Immature natural killer cell (primary cell): ENCODE measurements at regions not wholly inside any gene's neighbourhood (a gene's known extent, or its start where the extent isn't known, plus 50 kb on each side); places are given as distances from the start of the nearest gene placed in this dataset.

ENCODE experiments used
- DNase-seq, 3 donors: peaks; one replicate each; pipeline ENCODE4 v3.0.0; 2022; ENCODE audit warnings: mixed read lengths in 1 of 3
- H3K27ac Mint-ChIP-seq, 6 donors: one replicate each; pipeline ENCODE4 v1.8.0; 2020; ENCODE audit warnings: mixed read lengths in 6 of 6, mild to moderate bottlenecking in 5 of 6, inconsistent platforms in 4 of 6, moderate library complexity in 3 of 6
- H3K27me3 Mint-ChIP-seq, 3 donors: one replicate each; pipeline ENCODE4 v1.8.0; 2020 to 2021; ENCODE audit warnings: low read depth in 3 of 3, mild to moderate bottlenecking in 3 of 3, mixed read lengths in 3 of 3, moderate library complexity in 3 of 3, inconsistent platforms in 1 of 3
- H3K36me3 Mint-ChIP-seq, 3 donors: one replicate each; pipeline ENCODE4 v1.8.0; 2020; ENCODE audit warnings: mixed read lengths in 3 of 3, inconsistent platforms in 2 of 3, mild to moderate bottlenecking in 2 of 3
- H3K4me1 Mint-ChIP-seq, 2 donors: one replicate each; pipeline ENCODE4 v1.8.0; 2020; ENCODE audit warnings: inconsistent platforms in 2 of 2, mild to moderate bottlenecking in 2 of 2, mixed read lengths in 2 of 2, moderate library complexity in 1 of 2
- H3K4me3 Mint-ChIP-seq, 5 donors: one replicate each; pipeline ENCODE4 v1.8.0; 2020; ENCODE audit warnings: mild to moderate bottlenecking in 5 of 5, mixed read lengths in 5 of 5, inconsistent platforms in 3 of 5, moderate library complexity in 3 of 5
- H3K9me3 Mint-ChIP-seq, 6 donors: one replicate each; pipeline ENCODE4 v1.8.0; 2020; ENCODE audit warnings: mild to moderate bottlenecking in 6 of 6, mixed read lengths in 6 of 6, inconsistent platforms in 4 of 6, moderate library complexity in 3 of 6

DNA sequence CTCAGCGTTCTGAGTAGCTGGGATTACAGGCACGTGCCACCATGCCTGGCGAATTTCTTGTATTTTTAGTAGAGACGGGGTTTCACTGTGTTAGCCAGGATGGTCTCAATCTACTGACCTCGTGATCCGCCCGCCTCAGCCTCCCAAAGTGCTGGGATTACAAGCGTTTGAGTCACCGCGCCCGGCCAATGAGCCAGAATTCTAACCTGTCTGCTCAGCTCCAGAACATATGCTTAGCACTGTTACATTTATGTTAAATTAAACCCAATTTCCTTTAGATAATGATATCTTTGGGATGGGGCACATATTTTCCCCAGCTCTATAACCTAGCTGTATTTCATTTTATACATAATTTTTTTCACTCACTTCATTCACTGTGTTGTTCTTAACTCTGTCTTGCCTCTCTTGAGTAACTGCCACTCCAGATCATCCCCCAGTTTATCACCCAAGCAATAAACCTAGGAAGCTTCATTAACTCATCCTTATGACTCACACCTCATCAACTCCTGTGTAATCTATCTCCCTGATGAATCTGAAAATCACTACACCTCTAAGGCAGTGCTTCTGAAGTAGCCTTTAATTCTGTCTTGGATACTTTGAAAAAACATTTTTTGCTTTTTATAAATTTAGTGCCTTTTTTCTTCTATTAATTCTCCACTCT lies 559.7 kb upstream of the ZWINT start:
- Mint-ChIP-seq H3K4me3 (no peak overlapping the region), H3K4me1 (no peaks in the 10 kb centered on the region), H3K27me3 (peaks cover 0 to 3% (median 2%) of the 10 kb centered on the region in 3 donors), H3K27ac (no peak overlapping the region), H3K9me3 (peaks cover 11 to 66% (median 35%) of the 10 kb centered on the region in 6 donors), H3K36me3 (peaks cover 4 to 7% (median 7%) of the 10 kb centered on the region in 3 donors)
- no peak for DNase-seq

- Mint-ChIP-seq H3K36me3 (no peaks in the 10 kb centered on the region), H3K9me3 (peaks cover 9 to 35% (median 30%) of the 10 kb centered on the region in 6 donors), H3K4me3 (no peak overlapping the region), H3K4me1 (no peaks in the 10 kb centered on the region), H3K27me3 (no peaks in the 10 kb centered on the region), H3K27ac (no peak overlapping the region)
- no peak for DNase-seq
Measured at GRCh38 chr10:56912043-56912442, 551.0 kb upstream of the ZWINT start.

GRCh38 chr10:56905051-56905450 lies 544.0 kb upstream of the ZWINT start:
- no peak for DNase-seq
- H3K27ac Mint-ChIP-seq = no peak overlapping the region
- no peaks in the 10 kb centered on the region for H3K4me1 Mint-ChIP-seq
- H3K36me3 Mint-ChIP-seq = no peaks in the 10 kb centered on the region
- no peak overlapping the region for H3K4me3 Mint-ChIP-seq
- H3K27me3 Mint-ChIP-seq = no peaks in the 10 kb centered on the region
- H3K9me3 Mint-ChIP-seq = peaks cover 6 to 28% (median 19%) of the 10 kb centered on the region in 6 donors

- no peaks in the 10 kb centered on the region for H3K36me3 Mint-ChIP-seq
- H3K4me3 Mint-ChIP-seq = no peak overlapping the region
- no peaks in the 10 kb centered on the region for H3K4me1 Mint-ChIP-seq
- H3K9me3 Mint-ChIP-seq = peaks cover 12 to 30% (median 21%) of the 10 kb centered on the region in 6 donors
- H3K27ac Mint-ChIP-seq = no peak overlapping the region
- DNase-seq = no peak
- H3K27me3 Mint-ChIP-seq = no peaks in the 10 kb centered on the region
Measured at GRCh38 chr10:56902554-56902953, 541.5 kb upstream of the ZWINT start.

DNA sequence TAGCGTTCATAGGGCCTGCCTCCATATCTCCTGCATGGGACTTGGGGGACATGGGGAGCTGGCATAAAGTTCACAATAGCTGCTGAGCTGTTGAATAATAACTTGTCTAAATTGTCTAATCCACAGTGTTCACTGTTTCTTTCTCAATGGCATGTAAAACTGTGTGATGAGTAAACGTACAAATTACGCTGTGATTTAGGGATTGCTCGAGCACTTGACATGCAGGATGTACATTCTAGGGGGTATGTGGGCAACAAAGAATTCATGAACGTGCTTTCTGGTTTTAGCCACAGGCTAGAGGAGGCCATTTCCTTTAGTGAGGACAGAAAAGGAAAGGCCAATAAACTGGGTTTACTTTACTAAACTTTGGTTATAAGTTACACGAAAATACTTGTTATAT lies 534.2 kb upstream of the ZWINT start:
- DNase-seq = no peak
- Mint-ChIP-seq H3K36me3 (no peaks in the 10 kb centered on the region), H3K27me3 (no peaks in the 10 kb centered on the region), H3K4me3 (no peak overlapping the region), H3K9me3 (peaks cover 7 to 39% (median 25%) of the 10 kb centered on the region in 6 donors), H3K27ac (no peak overlapping the region), H3K4me1 (no peaks in the 10 kb centered on the region)

GRCh38 chr10:56881218-56881617 lies 520.2 kb upstream of the ZWINT start:
- no peak for DNase-seq
- Mint-ChIP-seq H3K4me1 (no peaks in the 10 kb centered on the region), H3K9me3 (peaks cover 2 to 51% (median 19%) of the 10 kb centered on the region in 6 donors), H3K36me3 (no peaks in the 10 kb centered on the region), H3K27me3 (peaks cover 0 to 2% (median 0%) of the 10 kb centered on the region in 3 donors), H3K4me3 (no peak overlapping the region), H3K27ac (no peak overlapping the region)

DNA sequence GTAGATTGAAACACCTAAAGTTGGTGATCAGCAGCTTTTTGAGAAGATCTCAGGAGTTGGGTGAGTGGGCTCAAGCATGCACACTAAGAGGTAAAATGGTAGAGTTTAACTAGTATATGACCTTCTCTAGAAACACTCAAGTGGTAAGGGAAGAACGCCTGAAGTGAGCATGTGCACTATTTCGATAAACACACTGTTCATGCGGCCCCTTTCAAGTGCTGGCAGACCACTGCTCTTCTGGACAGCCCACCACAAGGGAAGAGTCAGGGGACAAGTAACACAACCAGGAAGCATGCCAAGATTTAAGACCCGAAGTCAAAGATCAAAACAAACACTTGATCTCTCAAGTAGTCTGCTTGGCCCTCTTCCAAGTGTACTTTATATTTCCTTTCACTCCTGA lies 519.5 kb upstream of the ZWINT start:
- no peak for DNase-seq
- no peaks in the 10 kb centered on the region for H3K4me1 Mint-ChIP-seq
- no peak overlapping the region for H3K27ac Mint-ChIP-seq
- no peak overlapping the region for H3K4me3 Mint-ChIP-seq
- peaks cover 0 to 2% (median 0%) of the 10 kb centered on the region in 3 donors for H3K27me3 Mint-ChIP-seq
- H3K36me3 Mint-ChIP-seq = no peaks in the 10 kb centered on the region
- H3K9me3 Mint-ChIP-seq = peaks cover 2 to 51% (median 21%) of the 10 kb centered on the region in 6 donors

DNA sequence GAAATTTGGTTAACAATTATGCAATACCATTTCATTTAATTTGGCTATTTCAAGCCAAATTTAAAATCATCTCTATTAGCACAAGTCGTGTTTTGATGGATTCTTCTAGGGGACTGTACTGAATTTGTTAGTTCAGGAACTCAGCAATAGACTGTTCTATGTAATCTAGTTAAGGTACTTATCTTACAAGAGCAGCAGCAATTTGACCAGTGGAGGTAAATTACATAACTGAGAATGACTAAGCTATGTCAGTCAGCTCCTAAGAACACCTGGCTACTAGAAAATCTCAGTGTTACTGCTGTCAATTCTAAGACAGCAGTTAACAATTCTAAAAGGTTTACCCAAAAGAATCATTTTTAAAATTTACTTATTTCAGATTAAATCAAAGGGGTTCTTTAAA lies 513.9 kb upstream of the ZWINT start:
- H3K4me3 Mint-ChIP-seq = no peak overlapping the region
- peaks cover 0 to 4% (median 0%) of the 10 kb centered on the region in 3 donors for H3K36me3 Mint-ChIP-seq
- H3K4me1 Mint-ChIP-seq = no peaks in the 10 kb centered on the region

DNA sequence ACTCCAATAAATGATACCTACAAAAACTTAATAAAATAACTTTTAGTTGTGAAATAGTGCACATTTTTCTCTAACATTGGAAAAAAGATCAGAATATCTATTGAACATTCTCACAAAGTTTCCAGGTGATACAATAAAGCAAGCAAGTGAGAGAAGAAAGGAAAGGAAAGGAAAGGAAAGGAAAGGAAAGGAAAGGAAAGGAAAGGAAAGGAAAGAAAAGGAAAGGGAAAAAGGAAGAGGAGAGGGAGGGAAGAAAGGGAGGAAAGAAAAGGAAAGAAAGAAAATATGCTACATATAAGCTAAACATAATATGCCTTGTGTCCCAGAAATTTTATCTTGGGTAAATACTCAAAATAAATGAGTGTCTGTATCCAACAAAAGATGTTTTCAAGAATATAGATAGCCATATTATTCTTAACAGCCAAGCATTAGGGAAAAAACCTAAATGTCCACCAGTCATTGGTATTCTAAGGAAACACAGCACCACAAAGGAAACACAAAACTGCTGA lies 510.2 kb upstream of the ZWINT start:
- Mint-ChIP-seq H3K4me3 (no peak overlapping the region), H3K27me3 (no peaks in the 10 kb centered on the region), H3K4me1 (no peaks in the 10 kb centered on the region), H3K9me3 (peaks cover 3 to 49% (median 15%) of the 10 kb centered on the region in 6 donors), H3K36me3 (peaks cover 0 to 4% (median 0%) of the 10 kb centered on the region in 3 donors), H3K27ac (no peak overlapping the region)
- DNase-seq = no peak

More for the DNA sequence above, 513.9 kb upstream of the ZWINT start:
- Mint-ChIP-seq H3K27me3 (no peaks in the 10 kb centered on the region), H3K9me3 (peaks cover 3 to 43% (median 18%) of the 10 kb centered on the region in 6 donors), H3K27ac (no peak overlapping the region)
- no peak for DNase-seq

DNA sequence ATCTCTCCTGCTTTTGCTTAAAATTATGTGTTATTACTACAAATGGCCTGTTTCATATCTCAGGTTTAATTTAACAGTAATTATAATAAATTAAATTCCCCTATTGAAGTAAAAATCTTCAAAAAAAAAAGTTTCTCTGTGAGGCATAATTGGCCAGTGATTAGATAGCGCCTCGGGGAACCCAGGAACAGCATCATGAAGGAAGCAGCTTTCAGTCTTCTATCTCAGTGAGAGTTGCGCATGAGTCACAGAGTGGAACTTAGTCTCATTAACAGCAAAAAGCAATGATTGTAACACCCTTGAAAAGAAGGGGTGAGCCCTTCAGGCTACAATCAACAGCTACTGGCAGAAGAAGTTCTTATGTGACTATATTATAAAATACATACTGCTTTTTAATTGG lies 506.2 kb upstream of the ZWINT start:
- no peak overlapping the region for H3K27ac Mint-ChIP-seq
- no peak for DNase-seq
- no peak overlapping the region for H3K4me3 Mint-ChIP-seq
- H3K4me1 Mint-ChIP-seq = no peaks in the 10 kb centered on the region
- peaks cover 0 to 4% (median 0%) of the 10 kb centered on the region in 3 donors for H3K36me3 Mint-ChIP-seq
- no peaks in the 10 kb centered on the region for H3K27me3 Mint-ChIP-seq
- peaks cover 9 to 66% (median 18%) of the 10 kb centered on the region in 6 donors for H3K9me3 Mint-ChIP-seq

- Mint-ChIP-seq H3K9me3 (peaks cover 7 to 27% (median 12%) of the 10 kb centered on the region in 6 donors), H3K27me3 (peaks cover 0 to 2% (median 0%) of the 10 kb centered on the region in 3 donors)
Measured at GRCh38 chr10:56856569-56856968, 495.5 kb upstream of the ZWINT start.

GRCh38 chr10:56844978-56845529 lies 484.0 kb upstream of the ZWINT start:
- no peaks in the 10 kb centered on the region for H3K27me3 Mint-ChIP-seq
- no peak overlapping the region for H3K27ac Mint-ChIP-seq
- DNase-seq = no peak
- no peak overlapping the region for H3K4me3 Mint-ChIP-seq
- peaks cover 3 to 30% (median 11%) of the 10 kb centered on the region in 6 donors for H3K9me3 Mint-ChIP-seq
- H3K4me1 Mint-ChIP-seq = no peaks in the 10 kb centered on the region
- no peaks in the 10 kb centered on the region for H3K36me3 Mint-ChIP-seq

More at GRCh38 chr10:56856569-56856968, 495.5 kb upstream of the ZWINT start:
- Mint-ChIP-seq H3K27ac (no peak overlapping the region), H3K4me3 (no peak overlapping the region), H3K4me1 (no peaks in the 10 kb centered on the region), H3K36me3 (no peaks in the 10 kb centered on the region)
- DNase-seq = no peak

DNA sequence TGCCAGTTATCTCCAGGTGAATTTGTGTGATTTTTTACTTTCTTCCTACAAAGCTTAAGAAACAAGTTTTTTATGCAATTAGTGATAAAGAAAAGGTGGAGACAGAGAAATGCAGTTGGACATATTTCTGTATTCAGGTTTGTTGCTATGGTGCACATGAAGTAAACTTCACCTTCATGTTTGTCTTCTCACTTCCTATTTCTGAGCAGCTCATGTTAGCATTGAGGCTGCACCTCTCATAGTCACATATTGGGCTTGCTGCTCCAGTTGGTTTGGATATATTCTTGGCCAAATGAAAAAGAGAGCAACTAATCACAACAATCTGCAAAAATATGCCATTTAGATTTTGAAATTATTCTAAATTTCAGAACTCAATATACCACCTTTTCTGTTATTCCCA lies 475.6 kb upstream of the ZWINT start:
- H3K4me1 Mint-ChIP-seq = no peaks in the 10 kb centered on the region
- no peaks in the 10 kb centered on the region for H3K36me3 Mint-ChIP-seq
- no peak overlapping the region for H3K4me3 Mint-ChIP-seq
- H3K27me3 Mint-ChIP-seq = peaks cover 0 to 2% (median 1%) of the 10 kb centered on the region in 3 donors
- no peak for DNase-seq
- H3K27ac Mint-ChIP-seq = no peak overlapping the region
- peaks cover 0 to 26% (median 9%) of the 10 kb centered on the region in 6 donors for H3K9me3 Mint-ChIP-seq

DNA sequence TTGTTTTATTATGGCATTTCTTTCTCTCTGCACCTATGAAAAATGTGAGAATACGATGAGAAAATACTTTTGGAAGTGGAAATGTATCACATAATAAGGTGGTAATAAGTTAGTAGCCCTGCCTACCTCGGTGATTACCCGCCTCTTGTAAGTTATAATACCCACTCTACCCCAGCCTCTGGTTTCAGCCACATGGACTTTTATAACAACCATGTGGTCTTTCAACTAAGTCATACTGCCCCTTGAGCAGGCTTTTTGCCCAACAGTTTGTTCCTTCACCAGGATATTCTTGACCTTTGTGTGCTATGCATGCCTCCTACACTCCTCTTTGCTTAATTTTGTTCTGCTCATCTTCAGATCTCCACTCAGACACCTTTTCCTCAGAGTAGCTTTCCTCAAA lies 470.6 kb upstream of the ZWINT start:
- Mint-ChIP-seq H3K9me3 (peaks cover 6 to 40% (median 24%) of the 10 kb centered on the region in 6 donors), H3K27ac (no peak overlapping the region), H3K4me1 (no peaks in the 10 kb centered on the region), H3K27me3 (peaks cover 0 to 2% (median 1%) of the 10 kb centered on the region in 3 donors), H3K36me3 (peaks cover 0 to 4% (median 4%) of the 10 kb centered on the region in 3 donors), H3K4me3 (no peak overlapping the region)
- no peak for DNase-seq
